ENCODE measurements at regions not wholly inside any gene's neighbourhood (a gene's known extent, or its start where the extent isn't known, plus 50 kb on each side); places are given as distances from the start of the nearest gene placed in this dataset.

DNA sequence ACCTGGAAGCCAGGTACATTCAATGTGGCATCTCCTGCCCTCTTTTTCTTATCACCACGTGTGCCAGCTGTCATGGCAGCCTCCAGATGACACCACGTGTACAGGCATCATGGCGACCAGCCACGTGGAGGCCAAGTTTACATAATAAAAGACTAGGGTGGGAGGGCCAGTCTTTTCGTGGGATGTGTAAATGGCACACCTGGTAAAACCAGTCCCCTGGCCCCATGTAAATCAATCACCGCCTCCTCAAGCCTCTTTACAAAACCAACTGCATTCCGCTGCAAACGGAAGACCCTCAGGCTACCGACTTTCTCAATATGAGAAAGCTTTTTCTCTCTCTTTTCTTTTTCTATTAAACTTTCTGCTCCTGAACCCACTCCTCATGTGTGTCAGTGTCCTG lies 65.1 kb upstream of the PHF14 start:
- Histone ChIP-seq H3K4me1 (ENCODE audit: insufficient read depth, low read length) (peaks cover 8% of the 10 kb centered on the region), H3K27me3 (ENCODE audit: insufficient read depth, low read length) (no peaks in the 10 kb centered on the region), H3K9ac (ENCODE audit: low read depth, low read length) (0 out of 2 replicates have a peak overlapping the region, but pooled peaks have one; percentile 54), H3K4me3 (ENCODE audit: low read length) (peak overlapping the region; percentile 7; the same call in 1 of the 2 replicates), H3K9me3 (ENCODE audit: insufficient read depth, low read depth, low read length) (peaks cover 20% of the 10 kb centered on the region), H3K27ac (ENCODE audit: low read length) (peak overlapping the region; percentile 85), H3K36me3 (ENCODE audit: insufficient read depth, low read depth, low read length) (no peaks in the 10 kb centered on the region)

GRCh38 chr7:10910447-10910846 lies 63.2 kb upstream of the PHF14 start:
- H3K9me3 ChIP-seq (ENCODE audit: insufficient read depth, low read depth, low read length) = peaks cover 20% of the 10 kb centered on the region
- H3K4me3 ChIP-seq (ENCODE audit: low read length) = no peak overlapping the region
- H3K4me1 ChIP-seq (ENCODE audit: insufficient read depth, low read length) = peaks cover 8% of the 10 kb centered on the region
- H3K36me3 ChIP-seq (ENCODE audit: insufficient read depth, low read depth, low read length) = no peaks in the 10 kb centered on the region
- no peaks in the 10 kb centered on the region for H3K27me3 ChIP-seq (ENCODE audit: insufficient read depth, low read length)
- H3K27ac ChIP-seq (ENCODE audit: low read length) = no peak overlapping the region
- no peak overlapping the region for H3K9ac ChIP-seq (ENCODE audit: low read depth, low read length)

- Histone ChIP-seq H3K27me3 (ENCODE audit: insufficient read depth, low read length) (no peaks in the 10 kb centered on the region), H3K27ac (ENCODE audit: low read length) (no peak overlapping the region), H3K4me1 (ENCODE audit: insufficient read depth, low read length) (peaks cover 8% of the 10 kb centered on the region), H3K36me3 (ENCODE audit: insufficient read depth, low read depth, low read length) (no peaks in the 10 kb centered on the region), H3K9ac (ENCODE audit: low read depth, low read length) (no peak overlapping the region), H3K9me3 (ENCODE audit: insufficient read depth, low read depth, low read length) (peaks cover 20% of the 10 kb centered on the region), H3K4me3 (ENCODE audit: low read length) (no peak overlapping the region)
Observed at GRCh38 chr7:10912077-10912476, 61.6 kb upstream of the PHF14 start.

DNA sequence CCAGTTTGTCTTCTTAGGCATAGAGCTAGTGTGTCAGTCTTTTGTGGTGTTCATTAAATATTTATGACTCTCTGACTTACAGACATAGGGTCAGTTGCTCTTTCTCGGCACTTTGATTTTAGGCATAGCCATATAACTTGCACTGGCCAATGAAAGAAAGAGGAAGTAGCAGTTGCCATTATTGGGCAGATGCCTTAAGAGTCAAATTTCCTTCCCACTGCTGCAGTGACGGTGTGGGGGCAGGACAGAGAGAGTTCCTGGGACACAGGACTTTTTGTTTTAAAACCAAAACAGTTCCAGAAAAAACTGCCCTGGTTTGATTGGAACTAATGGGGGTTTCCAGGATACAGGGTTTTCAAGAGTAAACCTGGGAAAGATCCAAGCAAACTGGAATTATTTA lies 60.2 kb upstream of the PHF14 start:
- Histone ChIP-seq H3K9ac (ENCODE audit: low read depth, low read length) (no peak overlapping the region), H3K4me1 (ENCODE audit: insufficient read depth, low read length) (peaks cover 8% of the 10 kb centered on the region), H3K27me3 (ENCODE audit: insufficient read depth, low read length) (no peaks in the 10 kb centered on the region), H3K4me3 (ENCODE audit: low read length) (no peak overlapping the region), H3K9me3 (ENCODE audit: insufficient read depth, low read depth, low read length) (peaks cover 20% of the 10 kb centered on the region), H3K36me3 (ENCODE audit: insufficient read depth, low read depth, low read length) (no peaks in the 10 kb centered on the region), H3K27ac (ENCODE audit: low read length) (no peak overlapping the region)

DNA sequence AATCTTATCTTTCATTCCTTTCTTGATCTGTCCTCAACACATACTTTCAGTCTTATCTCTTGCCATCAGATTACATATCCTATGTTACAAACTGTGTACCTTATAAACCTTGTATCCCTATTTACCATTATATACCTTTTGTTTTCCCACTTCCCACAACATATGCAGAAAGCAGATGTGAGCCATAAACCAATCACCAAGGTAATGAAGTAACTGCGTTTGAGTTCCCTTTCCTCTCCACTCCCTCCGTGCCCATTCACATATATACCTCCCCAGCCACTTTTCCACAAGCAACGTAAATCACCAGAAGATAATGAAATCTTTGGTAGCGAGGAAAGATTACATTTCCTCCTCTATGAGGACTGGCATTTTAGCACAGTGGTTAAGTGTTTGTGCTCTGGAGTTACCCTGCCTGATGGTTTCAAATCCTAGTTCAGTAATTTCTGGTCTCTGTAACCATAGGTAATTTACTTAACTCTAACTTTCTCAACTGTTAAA lies 55.5 kb upstream of the PHF14 start:
- H3K27ac ChIP-seq (ENCODE audit: low read length) = no peak overlapping the region
- H3K27me3 ChIP-seq (ENCODE audit: insufficient read depth, low read length) = no peaks in the 10 kb centered on the region
- H3K36me3 ChIP-seq (ENCODE audit: insufficient read depth, low read depth, low read length) = no peaks in the 10 kb centered on the region
- no peak overlapping the region for H3K4me3 ChIP-seq (ENCODE audit: low read length)
- H3K4me1 ChIP-seq (ENCODE audit: insufficient read depth, low read length) = no peaks in the 10 kb centered on the region
- no peaks in the 10 kb centered on the region for H3K9me3 ChIP-seq (ENCODE audit: insufficient read depth, low read depth, low read length)
- no peak overlapping the region for H3K9ac ChIP-seq (ENCODE audit: low read depth, low read length)

DNA sequence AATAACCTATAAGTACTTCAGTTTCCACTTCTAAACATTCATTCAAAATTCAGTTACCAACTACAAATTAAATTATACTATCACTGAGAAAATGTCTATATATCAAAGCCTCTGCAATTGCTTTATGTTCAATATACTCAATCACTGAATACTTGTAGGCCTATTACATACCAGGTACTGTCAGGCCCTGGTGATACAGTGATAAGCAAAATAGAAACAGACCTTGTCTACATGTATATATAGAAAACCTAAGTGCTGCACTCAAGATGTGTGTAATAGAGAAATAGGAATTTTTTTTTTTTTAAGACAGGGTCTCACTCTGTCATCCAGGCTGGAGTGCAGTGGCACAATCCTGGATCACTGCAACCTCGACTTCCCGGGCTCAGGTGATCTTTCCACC lies 53.7 kb upstream of the PHF14 start:
- Histone ChIP-seq H3K4me1 (ENCODE audit: insufficient read depth, low read length) (no peaks in the 10 kb centered on the region), H3K27ac (ENCODE audit: low read length) (no peak overlapping the region), H3K9ac (ENCODE audit: low read depth, low read length) (no peak overlapping the region), H3K4me3 (ENCODE audit: low read length) (no peak overlapping the region), H3K27me3 (ENCODE audit: insufficient read depth, low read length) (no peaks in the 10 kb centered on the region), H3K36me3 (ENCODE audit: insufficient read depth, low read depth, low read length) (no peaks in the 10 kb centered on the region), H3K9me3 (ENCODE audit: insufficient read depth, low read depth, low read length) (no peaks in the 10 kb centered on the region)

All from iPS-20b (cell line).